A673 (cell line): ENCODE measurements at regions not wholly inside any gene's neighbourhood (a gene's known extent, or its start where the extent isn't known, plus 50 kb on each side); places are given as distances from the start of the nearest gene placed in this dataset.
A peak's percentile ranks its signal among the peaks of the same experiment; 100 is the strongest.

Experiments used
- CTCF ChIP-seq: fragments of 300-800, 200-600 bp; sonication (generic); conservative IDR thresholded peaks from 2 replicates; pipeline ENCODE4 v1.5.1; 2017; ENCODE audit warnings: low read depth, mild to moderate bottlenecking, antibody characterized with exemption, low read length, moderate library complexity, mixed read lengths
- EZH2 ChIP-seq: fragments of 200-600 bp; sonication (generic); IDR thresholded peaks from 2 replicates; pipeline ENCODE4 v1.6.1; 2017; ENCODE audit warnings: borderline replicate concordance, low read depth, mild to moderate bottlenecking, mixed read lengths, antibody characterized with exemption, low read length; ENCODE audit not compliant: poor library complexity, severe bottlenecking

- no peak for TF ChIP-seq CTCF
- TF ChIP-seq EZH2: peak; percentile 26
These were observed 77.6 kb upstream of the IFNAR2 start for GRCh38 chr21:33151941-33152731.
